ENCODE measurements at regions not wholly inside any gene's neighbourhood (a gene's known extent, or its start where the extent isn't known, plus 50 kb on each side); places are given as distances from the start of the nearest gene placed in this dataset.
"Not testable (repeated sequence)": the region's sequence is repeated elsewhere in the genome, so short reads cannot be mapped to it uniquely, and the experiment has no call there.

DNA sequence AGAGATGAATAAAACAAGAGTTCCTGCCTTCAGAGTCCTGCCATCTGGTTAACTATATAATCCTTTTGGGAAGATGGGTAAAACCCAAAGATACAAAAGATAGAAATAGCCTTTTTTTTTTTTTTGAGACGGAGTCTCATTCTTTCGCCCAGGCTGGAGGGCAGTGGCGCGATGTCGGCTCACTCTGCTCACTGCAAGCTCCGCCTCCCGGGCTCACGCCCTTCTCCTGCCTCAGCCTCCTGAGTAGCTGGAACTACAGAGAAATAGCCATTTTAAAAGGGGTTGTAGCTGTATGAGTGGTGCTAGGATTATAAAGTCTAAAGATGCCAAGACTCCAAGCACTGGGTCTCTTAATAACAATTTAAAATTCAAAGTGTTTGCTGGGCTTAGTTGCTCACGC lies 97.2 kb downstream of the KDR start:
- Histone ChIP-seq H3K9me3 (ENCODE audit: control insufficient read depth, low read depth, low read length) (no peaks in the 10 kb centered on the region), H3K36me3 (ENCODE audit: control insufficient read depth, low read depth, low read length) (no peaks in the 10 kb centered on the region), H3K27ac (ENCODE audit: low read length) (no peak overlapping the region), H3K27me3 (ENCODE audit: control insufficient read depth, insufficient read depth, low read length) (no peaks in the 10 kb centered on the region), H3K4me1 (ENCODE audit: control insufficient read depth, low read depth, low read length) (peaks cover 13% of the 10 kb centered on the region), H3K9ac (ENCODE audit: low read length) (no peak overlapping the region), H3K4me3 (ENCODE audit: low read length) (no peak overlapping the region)

DNA sequence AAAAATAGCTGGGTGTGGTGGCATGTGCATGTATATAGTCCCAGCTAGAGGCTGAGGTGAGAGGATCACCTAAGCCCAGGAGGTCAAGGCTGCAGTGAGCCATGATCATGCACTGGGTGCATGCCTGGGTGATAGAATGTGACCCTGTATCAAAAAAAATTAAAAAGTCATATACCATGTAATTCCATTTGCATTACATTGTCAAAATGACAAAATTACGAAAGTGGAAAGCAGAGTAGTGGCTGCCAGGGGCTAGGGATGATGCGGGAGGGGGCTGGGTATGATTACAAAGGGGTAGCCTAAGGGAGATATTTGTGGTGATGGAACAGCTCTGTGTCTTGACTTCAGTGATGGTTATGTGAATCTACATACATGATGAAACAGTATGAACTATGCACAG lies 97.8 kb downstream of the KDR start:
- no peaks in the 10 kb centered on the region for H3K9me3 ChIP-seq (ENCODE audit: control insufficient read depth, low read depth, low read length)
- H3K4me1 ChIP-seq (ENCODE audit: control insufficient read depth, low read depth, low read length): peaks cover 10% of the 10 kb centered on the region
- no peak overlapping the region for H3K4me3 ChIP-seq (ENCODE audit: low read length)
- no peak overlapping the region for H3K9ac ChIP-seq (ENCODE audit: low read length)
- no peaks in the 10 kb centered on the region for H3K36me3 ChIP-seq (ENCODE audit: control insufficient read depth, low read depth, low read length)
- H3K27ac ChIP-seq (ENCODE audit: low read length): no peak overlapping the region
- no peaks in the 10 kb centered on the region for H3K27me3 ChIP-seq (ENCODE audit: control insufficient read depth, insufficient read depth, low read length)

DNA sequence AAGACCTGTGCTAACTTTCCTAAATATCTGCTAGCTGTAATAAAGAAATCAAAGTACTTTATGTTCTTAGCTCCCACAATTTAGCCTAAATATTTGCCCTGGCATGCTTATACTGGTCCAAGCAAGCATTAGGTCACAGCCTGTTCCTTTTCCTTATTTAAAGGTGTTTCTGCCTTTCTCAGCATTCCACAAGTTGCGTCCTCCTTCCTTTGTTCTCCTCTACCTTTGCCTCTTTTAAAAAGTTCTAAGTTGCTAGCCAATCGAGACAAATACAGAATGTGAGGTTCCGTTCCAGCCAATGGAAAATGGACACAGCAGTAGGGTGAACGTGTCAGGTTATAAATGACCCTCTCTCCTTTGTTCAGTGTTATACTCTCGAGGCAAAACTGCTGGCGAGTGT lies 99.9 kb downstream of the KDR start:
- not testable (repeated sequence) for H3K4me3 ChIP-seq (ENCODE audit: low read length); H3K9ac ChIP-seq (ENCODE audit: low read length); H3K27ac ChIP-seq (ENCODE audit: low read length); H3K36me3 ChIP-seq (ENCODE audit: control insufficient read depth, low read depth, low read length); H3K9me3 ChIP-seq (ENCODE audit: control insufficient read depth, low read depth, low read length); H3K27me3 ChIP-seq (ENCODE audit: control insufficient read depth, insufficient read depth, low read length)
- peaks cover 14% of the 10 kb centered on the region for H3K4me1 ChIP-seq (ENCODE audit: control insufficient read depth, low read depth, low read length)

DNA sequence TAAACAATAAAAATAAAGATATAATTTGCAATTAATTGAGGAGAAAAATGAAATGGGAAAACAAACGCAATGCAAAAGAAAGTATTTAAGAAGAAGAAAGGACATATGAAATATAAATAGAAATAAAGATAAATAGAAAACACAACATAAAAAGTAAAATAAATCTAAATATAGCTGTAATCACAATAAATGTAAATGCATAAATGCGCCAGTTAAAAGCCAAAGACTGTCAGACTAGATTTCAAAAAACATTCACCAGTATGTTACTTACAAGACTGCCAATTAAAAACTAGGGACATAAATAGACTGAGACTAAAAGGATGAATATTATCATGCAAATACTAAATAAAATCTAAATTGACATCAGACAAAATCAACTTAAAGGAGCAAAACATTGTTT lies 102.4 kb downstream of the KDR start:
- H3K9me3 ChIP-seq (ENCODE audit: control insufficient read depth, low read depth, low read length): no peaks in the 10 kb centered on the region
- H3K9ac ChIP-seq (ENCODE audit: low read length): no peak overlapping the region
- peaks cover 6% of the 10 kb centered on the region for H3K4me1 ChIP-seq (ENCODE audit: control insufficient read depth, low read depth, low read length)
- no peaks in the 10 kb centered on the region for H3K36me3 ChIP-seq (ENCODE audit: control insufficient read depth, low read depth, low read length)
- no peak overlapping the region for H3K4me3 ChIP-seq (ENCODE audit: low read length)
- H3K27me3 ChIP-seq (ENCODE audit: control insufficient read depth, insufficient read depth, low read length): no peaks in the 10 kb centered on the region
- H3K27ac ChIP-seq (ENCODE audit: low read length): no peak overlapping the region

DNA sequence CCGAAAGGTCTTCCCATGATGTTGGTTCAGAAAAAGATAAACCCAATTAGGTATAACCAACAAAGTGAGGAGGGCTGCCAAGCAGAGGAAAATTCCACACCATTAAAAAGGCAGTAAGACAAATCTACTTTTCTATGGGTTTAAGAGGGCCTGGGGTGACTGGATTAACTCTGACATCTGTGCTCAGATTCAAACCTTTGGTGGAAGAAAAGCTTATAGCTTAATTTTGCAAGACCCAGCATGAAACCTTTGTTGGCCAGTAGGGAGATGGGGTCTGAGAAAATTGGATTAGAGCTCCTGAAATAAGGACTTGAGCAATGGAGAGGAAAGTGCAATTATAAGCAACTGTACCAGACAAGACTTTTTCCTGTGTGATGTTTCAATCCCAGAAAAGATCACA lies 104.2 kb downstream of the KDR start:
- Histone ChIP-seq H3K27me3 (ENCODE audit: control insufficient read depth, insufficient read depth, low read length) (no peaks in the 10 kb centered on the region), H3K4me1 (ENCODE audit: control insufficient read depth, low read depth, low read length) (peaks cover 6% of the 10 kb centered on the region), H3K4me3 (ENCODE audit: low read length) (no peak overlapping the region), H3K36me3 (ENCODE audit: control insufficient read depth, low read depth, low read length) (no peaks in the 10 kb centered on the region), H3K9me3 (ENCODE audit: control insufficient read depth, low read depth, low read length) (no peaks in the 10 kb centered on the region), H3K27ac (ENCODE audit: low read length) (no peak overlapping the region), H3K9ac (ENCODE audit: low read length) (no peak overlapping the region)

DNA sequence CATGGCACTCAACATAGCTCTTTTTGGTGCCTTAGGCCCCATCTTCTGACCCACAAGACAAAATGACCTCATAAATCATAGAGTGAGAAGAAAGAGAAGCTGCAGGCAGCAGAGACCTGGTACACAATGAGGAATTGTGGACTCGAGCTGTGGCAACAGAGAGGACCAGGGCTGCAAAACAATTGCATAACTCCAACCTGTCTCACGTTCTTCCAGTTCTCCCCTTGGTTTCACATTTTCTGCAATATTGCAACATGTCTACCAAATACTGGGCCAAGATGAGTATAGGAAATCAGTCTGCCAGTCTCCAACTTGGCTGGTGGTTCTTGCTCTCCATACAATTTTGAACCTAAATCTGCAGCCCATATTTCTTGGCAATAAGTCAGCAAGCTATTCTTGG lies 105.3 kb downstream of the KDR start:
- Histone ChIP-seq H3K9me3 (ENCODE audit: control insufficient read depth, low read depth, low read length) (no peaks in the 10 kb centered on the region), H3K4me1 (ENCODE audit: control insufficient read depth, low read depth, low read length) (peaks cover 6% of the 10 kb centered on the region), H3K36me3 (ENCODE audit: control insufficient read depth, low read depth, low read length) (no peaks in the 10 kb centered on the region), H3K27me3 (ENCODE audit: control insufficient read depth, insufficient read depth, low read length) (no peaks in the 10 kb centered on the region), H3K9ac (ENCODE audit: low read length) (no peak overlapping the region), H3K27ac (ENCODE audit: low read length) (no peak overlapping the region), H3K4me3 (ENCODE audit: low read length) (no peak overlapping the region)

DNA sequence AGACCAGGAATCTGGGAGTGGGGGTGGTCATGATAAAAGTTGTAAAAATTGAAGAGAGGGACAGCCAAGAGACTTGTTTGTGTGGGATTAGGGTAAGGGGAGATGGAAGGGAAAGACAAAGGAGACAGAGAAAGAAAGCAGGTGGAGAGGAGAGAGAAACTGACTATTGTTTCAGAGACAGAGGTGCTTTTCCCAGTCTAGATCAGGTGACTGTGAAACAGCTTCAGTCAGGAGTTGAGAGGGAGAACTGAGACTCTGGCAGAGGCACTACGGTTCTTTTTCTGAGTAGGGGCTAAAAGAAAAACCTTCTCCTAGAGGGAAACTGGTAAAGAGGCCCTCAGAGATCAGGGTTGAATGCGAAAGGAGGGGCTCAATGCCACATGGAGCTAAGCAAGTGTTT lies 106.4 kb downstream of the KDR start:
- Histone ChIP-seq H3K27me3 (ENCODE audit: control insufficient read depth, insufficient read depth, low read length) (no peaks in the 10 kb centered on the region), H3K27ac (ENCODE audit: low read length) (no peak overlapping the region), H3K9me3 (ENCODE audit: control insufficient read depth, low read depth, low read length) (no peaks in the 10 kb centered on the region), H3K9ac (ENCODE audit: low read length) (no peak overlapping the region), H3K4me1 (ENCODE audit: control insufficient read depth, low read depth, low read length) (peaks cover 6% of the 10 kb centered on the region), H3K36me3 (ENCODE audit: control insufficient read depth, low read depth, low read length) (no peaks in the 10 kb centered on the region), H3K4me3 (ENCODE audit: low read length) (no peak overlapping the region)

DNA sequence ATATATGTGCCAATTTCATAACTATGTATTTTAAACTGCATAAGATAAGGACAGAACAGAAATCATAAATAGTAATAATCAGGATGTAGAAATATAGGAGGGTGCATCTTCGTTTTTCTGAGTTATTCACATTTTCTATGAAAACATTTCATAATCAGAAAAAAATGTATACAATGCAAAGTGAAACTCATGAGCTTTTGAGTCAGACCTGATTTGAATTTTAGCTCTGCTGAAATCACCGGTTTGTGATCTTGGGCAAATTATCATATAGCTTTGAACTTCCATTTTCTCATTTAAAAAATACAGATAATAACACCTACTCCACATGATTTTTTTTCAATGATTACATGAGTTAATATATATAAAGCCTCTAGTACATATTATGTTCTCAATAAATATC lies 106.9 kb downstream of the KDR start:
- Histone ChIP-seq H3K4me3 (ENCODE audit: low read length) (no peak overlapping the region), H3K27ac (ENCODE audit: low read length) (no peak overlapping the region), H3K36me3 (ENCODE audit: control insufficient read depth, low read depth, low read length) (no peaks in the 10 kb centered on the region)

DNA sequence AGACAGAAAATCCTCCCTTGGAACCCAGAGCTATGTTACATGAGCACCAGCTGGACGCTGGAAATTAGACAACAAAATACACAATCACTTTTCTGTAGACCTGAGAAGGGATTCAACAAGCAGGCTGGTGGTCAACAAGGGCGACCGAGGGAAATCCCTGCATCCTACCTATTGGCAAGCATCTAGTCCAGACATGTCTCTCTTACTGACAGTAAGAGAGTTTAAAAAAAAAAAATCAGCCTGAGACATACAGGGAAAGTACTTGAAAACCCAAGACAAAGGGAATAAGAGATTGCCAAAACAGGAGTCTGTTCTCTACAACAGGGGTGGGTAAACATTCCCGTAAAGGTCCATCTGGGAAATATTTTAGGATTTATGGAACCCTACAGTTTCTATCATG lies 108.0 kb downstream of the KDR start:
- no peak overlapping the region for H3K27ac ChIP-seq (ENCODE audit: low read length)
- H3K4me1 ChIP-seq (ENCODE audit: control insufficient read depth, low read depth, low read length): peaks cover 6% of the 10 kb centered on the region
- H3K27me3 ChIP-seq (ENCODE audit: control insufficient read depth, insufficient read depth, low read length): no peaks in the 10 kb centered on the region
- no peaks in the 10 kb centered on the region for H3K9me3 ChIP-seq (ENCODE audit: control insufficient read depth, low read depth, low read length)
- H3K4me3 ChIP-seq (ENCODE audit: low read length): no peak overlapping the region
- no peak overlapping the region for H3K9ac ChIP-seq (ENCODE audit: low read length)
- H3K36me3 ChIP-seq (ENCODE audit: control insufficient read depth, low read depth, low read length): no peaks in the 10 kb centered on the region

More for the DNA sequence above, 106.9 kb downstream of the KDR start:
- Histone ChIP-seq H3K9ac (ENCODE audit: low read length) (no peak overlapping the region), H3K4me1 (ENCODE audit: control insufficient read depth, low read depth, low read length) (peaks cover 6% of the 10 kb centered on the region), H3K9me3 (ENCODE audit: control insufficient read depth, low read depth, low read length) (no peaks in the 10 kb centered on the region), H3K27me3 (ENCODE audit: control insufficient read depth, insufficient read depth, low read length) (no peaks in the 10 kb centered on the region)

DNA sequence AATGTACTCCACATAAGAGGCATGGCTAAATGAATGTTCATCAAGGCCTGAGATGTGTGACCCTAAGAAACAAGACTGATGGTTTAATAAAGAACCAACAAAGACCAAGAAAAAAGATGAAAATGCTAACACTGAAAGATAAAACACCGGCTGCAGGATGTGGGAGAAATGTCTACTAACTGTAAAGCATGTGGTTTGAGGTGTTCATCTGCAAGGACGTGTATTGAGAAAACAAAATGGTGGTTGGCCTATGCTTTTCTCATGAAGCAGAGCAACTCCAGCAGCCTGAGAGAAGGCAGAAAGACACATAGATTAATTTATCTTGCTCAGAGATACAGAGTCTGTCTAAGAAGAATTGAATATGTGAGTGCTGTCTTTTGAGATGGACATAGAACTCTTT lies 109.3 kb downstream of the KDR start:
- Histone ChIP-seq H3K36me3 (ENCODE audit: control insufficient read depth, low read depth, low read length) (no peaks in the 10 kb centered on the region), H3K4me3 (ENCODE audit: low read length) (no peak overlapping the region), H3K4me1 (ENCODE audit: control insufficient read depth, low read depth, low read length) (peaks cover 3% of the 10 kb centered on the region), H3K27ac (ENCODE audit: low read length) (no peak overlapping the region), H3K9me3 (ENCODE audit: control insufficient read depth, low read depth, low read length) (no peaks in the 10 kb centered on the region), H3K9ac (ENCODE audit: low read length) (no peak overlapping the region), H3K27me3 (ENCODE audit: control insufficient read depth, insufficient read depth, low read length) (no peaks in the 10 kb centered on the region)

DNA sequence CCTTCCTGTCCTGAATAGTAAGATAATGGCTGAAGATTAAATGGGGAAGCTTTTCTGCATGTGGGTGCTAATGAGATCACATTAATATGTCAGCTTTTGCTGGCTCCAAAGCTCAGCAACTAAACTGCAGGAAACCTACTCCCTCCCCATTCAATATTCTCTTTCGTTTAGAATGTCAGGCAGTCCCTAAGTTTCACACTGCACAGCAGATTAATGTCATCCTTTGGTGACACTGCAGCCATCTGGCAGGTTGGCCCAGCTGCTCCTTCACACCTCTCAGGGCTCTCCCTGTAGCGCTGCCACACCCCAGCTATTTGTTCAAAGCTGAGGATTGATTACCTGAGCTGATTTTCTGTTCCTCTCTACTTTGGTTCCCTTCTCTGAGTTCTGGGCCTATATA lies 110.5 kb downstream of the KDR start:
- H3K9me3 ChIP-seq (ENCODE audit: control insufficient read depth, low read depth, low read length): no peaks in the 10 kb centered on the region
- no peak overlapping the region for H3K9ac ChIP-seq (ENCODE audit: low read length)
- no peaks in the 10 kb centered on the region for H3K36me3 ChIP-seq (ENCODE audit: control insufficient read depth, low read depth, low read length)
- no peak overlapping the region for H3K27ac ChIP-seq (ENCODE audit: low read length)
- no peaks in the 10 kb centered on the region for H3K4me1 ChIP-seq (ENCODE audit: control insufficient read depth, low read depth, low read length)
- H3K4me3 ChIP-seq (ENCODE audit: low read length): no peak overlapping the region
- no peaks in the 10 kb centered on the region for H3K27me3 ChIP-seq (ENCODE audit: control insufficient read depth, insufficient read depth, low read length)

DNA sequence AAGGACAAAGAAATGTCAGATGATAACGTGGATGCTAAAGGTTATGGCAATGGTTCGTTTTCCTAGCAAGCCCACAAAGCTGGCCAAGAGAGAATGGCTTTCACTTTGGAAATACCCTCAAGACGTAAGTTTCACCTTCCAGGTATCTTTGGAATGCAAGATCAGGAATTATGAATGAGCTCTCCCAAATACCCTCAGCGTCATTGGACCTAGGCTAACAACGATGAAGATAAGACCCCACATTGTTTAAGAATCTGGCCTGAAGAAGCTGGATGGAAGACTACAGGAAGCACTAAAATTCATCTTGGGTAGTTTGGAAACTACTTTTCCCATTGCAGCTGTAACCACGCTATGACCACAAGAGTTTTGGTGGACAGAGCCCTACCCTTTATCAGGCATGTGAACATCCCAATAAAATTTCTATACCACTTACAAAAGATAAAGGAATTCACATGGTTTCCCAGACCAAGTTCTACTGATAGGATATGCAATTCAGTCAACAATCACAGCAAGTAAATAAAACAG lies 111.9 kb downstream of the KDR start:
- Histone ChIP-seq H3K4me1 (ENCODE audit: control insufficient read depth, low read depth, low read length) (no peaks in the 10 kb centered on the region), H3K4me3 (ENCODE audit: low read length) (no peak overlapping the region), H3K27me3 (ENCODE audit: control insufficient read depth, insufficient read depth, low read length) (no peaks in the 10 kb centered on the region), H3K9me3 (ENCODE audit: control insufficient read depth, low read depth, low read length) (no peaks in the 10 kb centered on the region), H3K9ac (ENCODE audit: low read length) (no peak overlapping the region), H3K27ac (ENCODE audit: low read length) (no peak overlapping the region), H3K36me3 (ENCODE audit: control insufficient read depth, low read depth, low read length) (no peaks in the 10 kb centered on the region)
